Fibroblast of lung (primary cell): ENCODE measurements at regions not wholly inside any gene's neighbourhood (a gene's known extent, or its start where the extent isn't known, plus 50 kb on each side); places are given as distances from the start of the nearest gene placed in this dataset.

Experiments used
- EZH2 ChIP-seq: IDR thresholded peaks from 2 replicates; pipeline ENCODE4 v1.5.1; 2012; ENCODE audit warnings: low read length, control low read depth, mild to moderate bottlenecking; ENCODE audit errors: missing control alignments
- TF ChIP-seq, protein P1 (sequence below), 2 donors: IDR thresholded peaks in 1 of 2; conservative IDR thresholded peaks in 1 of 2; 1 replicate in 1 of 2; 2 replicates in 1 of 2; pipeline ENCODE4 v1.5.1; 2011 to 2012; ENCODE audit warnings: low read length in 2 of 2, control low read depth in 1 of 2, inconsistent platforms in 1 of 2, low read depth in 1 of 2, mild to moderate bottlenecking in 1 of 2

DNA sequence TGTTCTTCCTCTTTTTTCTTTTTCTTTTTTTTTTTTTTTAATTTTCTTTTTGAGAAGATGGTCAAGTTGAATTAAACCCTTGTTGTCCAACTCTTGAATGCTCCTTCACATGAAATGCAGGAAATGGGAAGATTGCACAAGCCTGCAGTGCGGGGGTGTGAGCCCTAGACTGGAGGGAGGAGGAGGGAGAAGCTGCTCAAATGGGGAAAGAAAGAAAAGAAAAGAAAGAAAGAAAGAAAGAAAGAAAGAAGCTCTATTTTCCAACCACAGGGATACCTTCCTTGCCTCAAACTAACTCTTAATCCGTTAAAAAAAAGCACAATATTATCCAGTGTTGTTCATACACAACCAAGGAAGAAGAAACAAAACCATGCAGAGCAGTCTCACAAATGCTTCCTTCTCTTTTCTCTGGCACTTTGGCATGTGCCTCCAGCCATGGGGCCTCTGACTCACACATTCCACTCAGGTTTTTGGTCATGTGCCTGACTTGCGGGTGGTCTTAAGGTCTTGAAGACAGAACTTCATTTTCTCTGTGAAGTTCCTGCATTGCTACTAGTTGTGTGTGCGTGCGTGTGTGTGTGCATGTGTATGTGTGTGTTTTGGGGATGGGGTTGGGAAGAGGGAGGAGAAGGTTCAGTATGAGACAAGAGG lies 276.1 kb downstream of the RPS6KC1 start:
- TF ChIP-seq, protein P1, sequence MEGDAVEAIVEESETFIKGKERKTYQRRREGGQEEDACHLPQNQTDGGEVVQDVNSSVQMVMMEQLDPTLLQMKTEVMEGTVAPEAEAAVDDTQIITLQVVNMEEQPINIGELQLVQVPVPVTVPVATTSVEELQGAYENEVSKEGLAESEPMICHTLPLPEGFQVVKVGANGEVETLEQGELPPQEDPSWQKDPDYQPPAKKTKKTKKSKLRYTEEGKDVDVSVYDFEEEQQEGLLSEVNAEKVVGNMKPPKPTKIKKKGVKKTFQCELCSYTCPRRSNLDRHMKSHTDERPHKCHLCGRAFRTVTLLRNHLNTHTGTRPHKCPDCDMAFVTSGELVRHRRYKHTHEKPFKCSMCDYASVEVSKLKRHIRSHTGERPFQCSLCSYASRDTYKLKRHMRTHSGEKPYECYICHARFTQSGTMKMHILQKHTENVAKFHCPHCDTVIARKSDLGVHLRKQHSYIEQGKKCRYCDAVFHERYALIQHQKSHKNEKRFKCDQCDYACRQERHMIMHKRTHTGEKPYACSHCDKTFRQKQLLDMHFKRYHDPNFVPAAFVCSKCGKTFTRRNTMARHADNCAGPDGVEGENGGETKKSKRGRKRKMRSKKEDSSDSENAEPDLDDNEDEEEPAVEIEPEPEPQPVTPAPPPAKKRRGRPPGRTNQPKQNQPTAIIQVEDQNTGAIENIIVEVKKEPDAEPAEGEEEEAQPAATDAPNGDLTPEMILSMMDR (conservative IDR thresholded peaks at IDR 0.05 in 1 of 2, IDR thresholded peaks at IDR 0.05 in 1 of 2; ENCODE audit: low read depth in 1 of 2, low read length in 2 of 2): no peak
- no peak for TF ChIP-seq EZH2
